Activated CD4-positive, alpha-beta T cell treated with anti-CD3 and anti-CD28 coated beads, Interleukin-10, Interleukin-2, amounts not matched to agents 100 ng/mL and 50 ng/mL, durations not matched to agents 16 hours and 8 hours (primary cell): ENCODE measurements at regions not wholly inside any gene's neighbourhood (a gene's known extent, or its start where the extent isn't known, plus 50 kb on each side); places are given as distances from the start of the nearest gene placed in this dataset.
"Not testable (repeated sequence)": the region's sequence is repeated elsewhere in the genome, so short reads cannot be mapped to it uniquely, and the experiment has no call there.

ENCODE experiments used
- DNase-seq: peaks from one replicate; pipeline ENCODE4 v3.0.0-alpha.2; 2020

- no peak for DNase-seq
Measured at GRCh38 chr7:68038621-68039314, 1042.1 kb downstream of the TYW1 start.

- DNase-seq: no peak
Measured at GRCh38 chr7:68041554-68041953, 1044.9 kb downstream of the TYW1 start.

GRCh38 chr7:68043546-68043945 is 1046.9 kb downstream of the TYW1 start:
- DNase-seq: no peak

- no peak for DNase-seq
Measured at GRCh38 chr7:68050627-68051026, 1054.0 kb downstream of the TYW1 start.

GRCh38 chr7:68058014-68058413 is 1061.4 kb downstream of the TYW1 start:
- DNase-seq: no peak

- DNase-seq: no peak
Measured at GRCh38 chr7:68063171-68063570, 1066.5 kb downstream of the TYW1 start.

GRCh38 chr7:68065581-68065980 is 1068.9 kb downstream of the TYW1 start:
- DNase-seq: no peak

- no peak for DNase-seq
Measured at GRCh38 chr7:68067845-68068244, 1071.2 kb downstream of the TYW1 start.

GRCh38 chr7:68070992-68071391 is 1074.4 kb downstream of the TYW1 start:
- no peak for DNase-seq

GRCh38 chr7:68073701-68074100 is 1077.1 kb downstream of the TYW1 start:
- no peak for DNase-seq

GRCh38 chr7:68074242-68074641 is 1077.6 kb downstream of the TYW1 start:
- DNase-seq: no peak

- no peak for DNase-seq
Measured at GRCh38 chr7:68078157-68078710, 1081.6 kb downstream of the TYW1 start.

GRCh38 chr7:68082066-68082960 is 1085.7 kb downstream of the TYW1 start:
- not testable (repeated sequence) for DNase-seq

- not testable (repeated sequence) for DNase-seq
Measured at GRCh38 chr7:68082961-68083657, 1086.5 kb downstream of the TYW1 start.

- no peak for DNase-seq
Measured at GRCh38 chr7:68087401-68087800, 1090.8 kb downstream of the TYW1 start.

- DNase-seq: no peak
Measured at GRCh38 chr7:68088879-68089278, 1092.2 kb downstream of the TYW1 start.

- DNase-seq: not testable (repeated sequence)
Measured at GRCh38 chr7:68090256-68090655, 1093.6 kb downstream of the TYW1 start.

GRCh38 chr7:68103319-68103718 is 1106.7 kb downstream of the TYW1 start:
- DNase-seq: no peak

- no peak for DNase-seq
Measured at GRCh38 chr7:68107261-68107660, 1110.6 kb downstream of the TYW1 start.

GRCh38 chr7:68107968-68108367 is 1111.3 kb downstream of the TYW1 start:
- DNase-seq: no peak

GRCh38 chr7:68109299-68109698 is 1112.7 kb downstream of the TYW1 start:
- no peak for DNase-seq

GRCh38 chr7:68119411-68119810 is 1122.8 kb downstream of the TYW1 start:
- no peak for DNase-seq

- DNase-seq: no peak
Measured at GRCh38 chr7:68121056-68121455, 1124.4 kb downstream of the TYW1 start.
